DMS 273 (cell line): ENCODE measurements at regions not wholly inside any gene's neighbourhood (a gene's known extent, or its start where the extent isn't known, plus 50 kb on each side); places are given as distances from the start of the nearest gene placed in this dataset.
A peak's percentile ranks its signal among the peaks of the same experiment; 100 is the strongest.

Experiments
- DNase-seq: peaks from one replicate; lab custom pipeline; 2025; ENCODE audit not compliant: unreplicated experiment; lab: John Stamatoyannopoulos, UW

GRCh38 chr6:19311786-19312185, 525.4 kb upstream of the ID4 start:
- DNase-seq: peak; percentile 53

DNA sequence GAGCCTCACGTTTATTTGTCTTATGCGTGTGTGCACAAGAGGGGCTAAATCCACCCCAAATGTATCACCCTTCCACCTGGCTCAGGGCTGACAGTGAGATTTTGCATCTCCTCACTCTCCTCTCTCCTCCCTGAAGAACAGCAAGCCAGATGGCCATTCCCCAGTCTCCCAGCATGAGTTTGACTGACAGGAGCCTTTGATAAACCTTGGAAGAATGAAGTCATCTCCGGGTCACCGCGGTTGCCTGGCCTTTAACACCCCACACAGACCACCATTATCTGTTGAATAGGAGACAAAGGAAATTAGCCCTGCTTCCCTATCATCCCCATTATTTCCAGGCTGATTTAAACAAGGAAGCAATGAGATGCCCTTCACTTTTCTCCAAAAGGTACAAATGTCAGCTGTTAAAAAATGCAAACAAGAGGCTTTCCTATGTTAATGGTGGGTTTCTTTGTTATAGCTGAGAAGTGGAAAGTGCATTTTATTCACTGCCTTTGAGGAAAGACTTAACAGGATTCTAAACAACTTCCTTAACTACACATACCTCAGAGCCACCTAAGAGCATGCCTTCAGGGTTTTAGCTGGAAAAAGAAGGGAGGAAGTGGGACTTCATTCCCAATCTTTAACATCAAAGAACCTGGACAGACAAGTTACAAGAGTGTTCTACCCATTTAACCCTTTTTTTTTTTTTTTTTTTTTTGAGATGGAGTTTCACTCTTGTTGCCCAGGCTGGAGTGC, 524.8 kb upstream of the ID4 start:
- peak; percentile 86 for DNase-seq

GRCh38 chr6:19317431-19317986, 519.7 kb upstream of the ID4 start:
- DNase-seq: peak; percentile 18

DNA sequence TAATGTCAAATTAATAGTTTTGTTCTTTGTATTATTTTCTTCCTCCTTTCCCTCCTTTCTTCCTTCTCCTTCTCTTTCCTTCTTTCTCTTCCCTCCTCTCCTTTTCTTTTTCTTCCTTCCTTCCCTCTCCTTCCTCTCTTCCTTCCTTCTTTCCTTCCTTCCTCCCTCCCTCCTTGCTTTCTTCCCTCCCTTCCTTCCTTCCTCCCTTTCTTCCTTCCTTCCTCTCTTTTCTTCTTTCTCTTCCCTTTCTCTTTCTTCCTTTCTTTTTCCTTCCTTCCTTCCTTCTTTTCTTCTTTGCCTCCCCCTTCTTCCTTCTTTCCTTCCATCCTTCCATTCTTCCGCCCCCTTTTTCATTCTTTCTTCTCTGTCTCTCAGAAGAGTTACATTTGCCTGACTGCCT, 518.2 kb upstream of the ID4 start:
- no peak for DNase-seq

- no peak for DNase-seq
These were observed 517.0 kb upstream of the ID4 start for GRCh38 chr6:19320111-19320581.

- DNase-seq: peak; percentile 17
These were observed 514.3 kb upstream of the ID4 start for GRCh38 chr6:19322691-19323485.

DNA sequence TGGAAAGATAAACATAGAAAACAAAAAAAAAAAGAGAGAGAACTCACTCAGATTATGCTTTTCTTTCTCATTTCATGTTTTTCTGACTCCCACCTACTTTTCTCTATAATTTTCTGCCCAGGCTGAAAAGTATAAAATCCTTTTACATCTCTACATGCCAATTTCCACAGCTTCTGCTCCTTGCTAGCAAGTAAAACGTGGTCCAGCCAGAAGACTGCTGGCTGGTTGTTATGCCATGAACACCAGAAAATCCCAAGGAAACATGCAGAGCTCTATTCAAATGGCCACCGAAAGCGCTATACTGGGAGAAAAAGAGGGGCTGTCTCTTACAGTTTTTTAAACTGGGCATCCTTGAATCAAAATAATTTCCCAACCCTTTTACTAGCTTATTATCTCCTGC, 512.8 kb upstream of the ID4 start:
- DNase-seq: no peak

- DNase-seq: no peak
These were observed 511.8 kb upstream of the ID4 start for GRCh38 chr6:19325335-19325789.

DNA sequence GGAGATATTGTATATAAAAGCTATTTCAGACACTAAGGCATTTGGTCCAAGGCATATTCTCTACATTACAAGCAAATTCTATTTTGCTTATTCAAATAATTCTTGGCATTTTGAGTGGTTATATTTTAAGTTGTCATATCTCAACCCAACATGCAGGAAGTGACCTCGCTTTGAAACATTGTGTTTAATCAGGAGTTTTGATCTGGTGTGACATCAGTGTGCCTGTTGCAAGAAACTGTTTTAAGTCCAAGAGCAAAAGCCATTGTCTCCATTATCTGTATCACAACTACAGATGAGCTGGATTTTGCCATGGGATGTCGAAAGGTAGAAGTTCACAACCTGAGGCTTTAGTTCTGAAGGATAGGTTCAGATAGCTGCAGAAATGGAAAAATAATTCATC, 509.9 kb upstream of the ID4 start:
- DNase-seq: no peak

- DNase-seq: no peak
These were observed 509.5 kb upstream of the ID4 start for GRCh38 chr6:19327661-19328060.

DNA sequence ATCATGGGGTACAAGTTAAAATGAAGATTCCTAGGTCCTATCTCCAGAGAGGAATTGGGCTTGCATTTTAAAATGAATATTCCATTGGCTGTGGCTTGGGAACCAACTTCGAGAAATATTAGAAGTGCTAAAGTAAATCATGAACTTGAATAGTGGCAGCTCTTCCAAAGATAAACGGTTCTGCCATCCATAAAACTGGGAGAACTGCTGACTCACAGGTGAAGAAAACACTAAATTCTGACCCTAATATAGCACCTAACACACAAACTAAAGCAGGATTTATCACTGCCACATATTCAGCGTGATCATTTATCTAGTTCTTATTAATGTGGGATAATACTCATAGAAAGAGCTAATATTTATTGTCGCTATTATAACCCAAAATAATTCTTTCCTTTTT, 508.1 kb upstream of the ID4 start:
- DNase-seq: no peak

DNA sequence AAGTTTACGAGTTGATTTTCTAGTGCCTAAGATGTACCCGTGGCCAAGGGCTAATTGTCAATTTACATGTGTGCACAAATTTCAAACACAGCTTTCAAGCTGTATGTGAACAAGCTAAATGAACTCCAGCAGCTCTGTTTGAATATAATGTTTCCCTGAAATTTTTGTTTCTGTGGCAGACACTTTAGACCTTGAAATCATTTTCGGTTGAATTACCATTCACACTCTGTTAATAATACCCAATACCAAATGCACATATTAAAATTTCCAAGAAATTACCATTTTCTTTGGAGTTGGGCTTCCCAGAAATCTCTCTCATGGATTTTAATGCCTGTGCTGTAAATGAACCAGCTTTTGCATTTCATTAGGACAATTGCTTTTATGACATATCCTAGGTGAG, 506.1 kb upstream of the ID4 start:
- DNase-seq: no peak

GRCh38 chr6:19332806-19333460, 504.2 kb upstream of the ID4 start:
- no peak for DNase-seq

- DNase-seq: no peak
These were observed 503.2 kb upstream of the ID4 start for GRCh38 chr6:19333936-19334335.

GRCh38 chr6:19336579-19336978, 500.6 kb upstream of the ID4 start:
- no peak for DNase-seq

DNA sequence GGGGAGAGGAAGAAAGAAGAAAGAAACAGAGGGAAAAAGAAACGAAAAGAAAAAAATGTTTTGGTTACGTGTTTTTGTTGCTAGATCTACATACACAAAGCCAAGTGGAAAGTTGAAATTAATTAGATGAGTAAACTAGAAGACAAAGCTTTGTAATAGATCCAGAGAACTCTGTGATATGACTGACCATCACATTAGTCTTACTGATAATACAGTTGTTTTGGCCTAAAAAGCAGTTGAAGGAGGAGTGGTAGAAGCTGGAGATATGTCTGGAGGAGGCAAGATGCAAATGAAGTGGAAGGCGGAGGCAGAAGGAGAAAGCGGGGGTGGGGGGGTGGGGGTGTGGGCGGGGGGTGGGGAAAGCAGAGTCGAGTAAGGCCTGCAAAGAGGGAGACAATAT, 500.1 kb upstream of the ID4 start:
- no peak for DNase-seq

DNA sequence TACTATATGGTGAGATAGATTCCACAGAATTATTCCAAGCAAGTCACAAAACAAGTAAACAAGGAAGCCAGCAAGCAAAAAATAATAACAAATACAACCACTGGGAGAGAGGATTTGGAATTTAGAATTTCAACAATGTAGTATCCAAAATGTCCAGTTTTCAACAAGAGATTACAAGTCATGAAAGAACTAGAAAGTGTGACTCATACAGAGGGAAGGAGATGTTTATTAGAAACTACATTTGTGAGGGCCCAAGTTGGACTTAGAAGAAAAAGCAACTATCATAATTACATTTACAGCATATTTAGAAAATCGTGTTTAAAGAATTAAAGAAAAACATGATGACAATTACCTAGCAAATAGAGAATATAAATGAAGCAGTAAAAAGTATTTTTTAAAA, 494.6 kb upstream of the ID4 start:
- no peak for DNase-seq

DNA sequence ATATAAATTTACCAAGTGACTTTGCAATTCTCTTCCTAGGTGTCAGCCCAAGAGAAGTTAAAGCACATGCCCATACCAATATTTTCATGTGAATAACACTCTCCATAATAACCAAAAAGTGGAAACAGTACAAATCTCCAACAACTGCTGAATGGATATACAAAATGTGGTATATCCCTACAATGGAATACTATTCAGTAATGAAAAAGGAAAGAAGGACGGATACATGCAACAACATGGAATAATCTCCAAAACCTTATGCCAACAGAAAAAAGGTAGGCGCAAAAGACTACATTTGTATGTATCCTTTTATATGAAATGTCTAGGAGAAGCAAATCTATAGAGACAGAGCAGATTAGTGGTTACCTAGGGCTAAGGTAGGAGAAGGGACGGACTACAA, 487.7 kb upstream of the ID4 start:
- DNase-seq: no peak

GRCh38 chr6:19354181-19354580, 483.0 kb upstream of the ID4 start:
- peak; percentile 49 for DNase-seq

- no peak for DNase-seq
These were observed 480.5 kb upstream of the ID4 start for GRCh38 chr6:19356692-19357091.

DNA sequence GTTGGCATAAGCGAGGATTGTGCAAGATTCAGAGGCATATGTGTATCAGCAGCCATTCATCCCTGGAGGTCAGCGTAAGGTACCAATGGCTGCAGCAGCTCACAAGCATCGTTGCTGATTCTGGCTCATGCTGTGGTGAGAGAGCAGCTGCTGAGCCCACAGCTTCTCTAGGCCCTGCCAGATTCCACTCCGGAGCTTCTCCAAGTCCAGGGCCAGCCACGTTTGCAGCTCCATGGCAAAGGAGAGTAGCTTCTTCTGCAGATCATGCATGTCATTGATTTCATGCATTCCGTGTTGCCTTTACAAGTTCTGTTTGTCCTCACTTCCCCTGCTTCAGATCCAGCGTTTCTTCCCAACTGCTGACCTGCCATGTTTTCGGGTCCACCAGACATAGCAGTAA, 474.8 kb upstream of the ID4 start:
- DNase-seq: no peak

DNA sequence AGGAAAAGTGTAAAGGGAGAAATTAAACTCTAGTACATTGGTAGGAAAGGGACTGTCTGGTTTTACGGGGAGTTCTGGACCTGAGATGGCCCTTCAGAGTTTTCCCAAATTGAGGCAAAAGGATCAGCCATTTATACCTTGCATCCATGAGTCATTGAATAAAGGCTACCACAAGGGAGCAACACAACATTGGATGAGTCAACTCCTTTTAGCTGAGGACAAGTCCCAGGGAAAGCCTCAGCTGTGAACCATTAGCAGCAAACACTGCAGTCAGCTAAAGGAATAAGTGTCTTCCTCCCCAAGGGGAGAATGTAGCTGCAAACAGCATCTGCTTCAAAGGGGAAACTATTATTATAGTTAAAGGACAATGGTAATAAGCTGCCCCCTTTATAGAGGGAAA, 468.7 kb upstream of the ID4 start:
- DNase-seq: peak; percentile 19
